Endothelial cell of umbilical vein (primary cell): ENCODE measurements at regions not wholly inside any gene's neighbourhood (a gene's known extent, or its start where the extent isn't known, plus 50 kb on each side); places are given as distances from the start of the nearest gene placed in this dataset.

Experiments used
- CTCF ChIP-seq, 2 donors: IDR thresholded peaks; 1 replicate in 1 of 2; 2 replicates in 1 of 2; pipeline ENCODE4 v1.5.1; 2011; ENCODE audit warnings: low read length in 2 of 2, mild to moderate bottlenecking in 2 of 2, moderate library complexity in 2 of 2, control low read depth in 1 of 2, inconsistent platforms in 1 of 2, low read depth in 1 of 2; ENCODE audit not compliant: insufficient read depth in 1 of 2; ENCODE audit errors: extremely low read depth in 1 of 2
- MYC ChIP-seq: IDR thresholded peaks from one replicate; pipeline ENCODE4 v1.6.1; 2011; ENCODE audit warnings: mild to moderate bottlenecking, low read depth, low read length
- POLR2A ChIP-seq: IDR thresholded peaks from 2 replicates; pipeline ENCODE4 v1.6.1; 2012; ENCODE audit warnings: low read depth, mild to moderate bottlenecking, control low read depth, low read length
- POLR2AphosphoS5 ChIP-seq: IDR thresholded peaks from 2 replicates; pipeline ENCODE4 v1.6.1; 2012; ENCODE audit warnings: low read depth, mild to moderate bottlenecking, control low read depth, low read length, moderate library complexity; ENCODE audit not compliant: insufficient read depth

- TF ChIP-seq CTCF (IDR thresholded peaks at IDR 0.05; ENCODE audit: extremely low read depth in 1 of 2, insufficient read depth in 1 of 2, low read depth in 1 of 2, low read length in 2 of 2) (no peak), POLR2A (no peak), MYC (no peak), POLR2AphosphoS5 (no peak)
Measured at GRCh38 chr13:103878891-103879605, 812.8 kb upstream of the SLC10A2 start.
